HG02610 (cell line): ENCODE measurements at regions not wholly inside any gene's neighbourhood (a gene's known extent, or its start where the extent isn't known, plus 50 kb on each side); places are given as distances from the start of the nearest gene placed in this dataset.
"Not testable (repeated sequence)": the region's sequence is repeated elsewhere in the genome, so short reads cannot be mapped to it uniquely, and the experiment has no call there.

ENCODE experiments used
- ATAC-seq: cut with Tn5 transposase; IDR thresholded peaks from one replicate; pipeline ENCODE4 v1.9.1; 2021; ENCODE audit warnings: mild to moderate bottlenecking, moderate library complexity; ENCODE audit not compliant: unreplicated experiment

DNA sequence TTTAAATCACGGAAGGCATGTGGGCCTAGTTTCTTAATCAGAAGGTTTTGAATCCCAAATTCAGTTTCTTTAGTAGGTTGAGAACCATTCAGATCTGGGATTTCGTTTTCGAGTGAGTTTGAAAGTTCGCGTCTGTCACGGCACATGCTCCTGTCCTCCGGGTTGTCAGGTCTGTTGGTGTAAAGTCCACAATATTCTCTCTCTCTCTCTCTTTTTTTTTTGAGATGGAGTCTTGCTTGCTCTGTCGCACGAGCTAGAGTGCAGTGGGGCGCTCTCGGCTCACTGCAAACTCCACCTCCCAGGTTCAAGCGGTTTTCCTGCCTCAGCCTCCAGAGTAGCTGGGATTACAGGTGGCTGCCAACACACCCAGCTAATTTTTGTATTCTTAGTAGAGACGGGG is 4390.6 kb upstream of the TPTE start:
- ATAC-seq = not testable (repeated sequence)

DNA sequence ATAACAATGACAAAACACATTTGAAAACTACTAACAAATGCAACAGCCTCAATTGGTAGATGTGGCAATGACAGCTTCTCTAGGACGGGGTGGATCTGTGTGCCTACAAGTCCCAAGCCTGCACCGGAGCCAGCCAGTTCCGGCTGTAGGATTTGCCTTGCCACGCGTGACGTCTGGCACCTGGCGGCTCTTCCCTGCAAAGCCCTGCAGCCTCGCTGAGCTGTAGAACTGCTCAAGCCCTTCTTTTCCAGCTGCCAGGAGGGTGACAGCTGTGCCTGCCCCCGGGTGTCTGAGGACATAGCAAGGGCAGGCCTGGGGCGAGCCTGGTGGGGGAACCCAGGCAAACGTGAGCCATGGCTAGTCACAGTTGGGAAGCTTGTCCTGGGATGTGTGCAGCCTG is 4388.0 kb upstream of the TPTE start:
- ATAC-seq = not testable (repeated sequence)

DNA sequence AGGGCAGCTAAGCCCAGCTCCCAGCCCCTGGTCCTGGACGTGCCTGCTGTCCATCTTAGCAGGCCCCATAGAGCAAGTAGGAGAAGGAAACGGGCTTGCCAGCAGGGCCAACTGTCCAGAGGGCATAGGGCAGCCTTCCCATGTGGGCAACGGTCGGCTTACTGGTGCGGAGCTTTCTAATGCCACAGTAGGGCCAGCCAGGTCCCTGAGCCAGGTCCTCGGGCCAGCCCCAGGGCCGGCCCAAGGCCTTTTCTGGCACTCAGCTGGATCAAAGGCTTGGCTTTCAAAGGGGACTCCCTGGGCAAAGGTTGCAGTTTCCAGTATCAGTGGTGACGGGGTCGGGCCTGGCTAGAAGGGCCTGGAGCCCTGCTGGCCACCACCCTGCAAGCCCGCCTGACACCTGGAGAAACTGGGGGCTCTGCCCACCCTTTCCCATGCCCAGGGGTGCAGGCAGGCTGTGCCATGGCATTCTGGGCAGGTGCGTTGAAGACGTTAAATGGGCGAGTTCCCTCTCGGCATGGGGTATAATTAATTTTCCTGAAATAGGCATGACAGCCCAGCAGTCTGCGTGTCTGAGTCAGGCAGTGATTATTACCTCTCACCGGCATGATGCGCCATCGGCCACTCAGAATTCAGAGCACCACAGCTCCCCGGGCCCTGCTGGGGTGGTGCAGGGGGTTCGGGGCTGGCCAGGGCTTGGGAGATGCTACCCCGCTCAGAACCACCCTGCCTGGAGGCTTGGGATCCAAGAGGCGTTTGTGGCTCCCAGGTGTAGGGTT is 4387.3 kb upstream of the TPTE start:
- ATAC-seq = not testable (repeated sequence)

DNA sequence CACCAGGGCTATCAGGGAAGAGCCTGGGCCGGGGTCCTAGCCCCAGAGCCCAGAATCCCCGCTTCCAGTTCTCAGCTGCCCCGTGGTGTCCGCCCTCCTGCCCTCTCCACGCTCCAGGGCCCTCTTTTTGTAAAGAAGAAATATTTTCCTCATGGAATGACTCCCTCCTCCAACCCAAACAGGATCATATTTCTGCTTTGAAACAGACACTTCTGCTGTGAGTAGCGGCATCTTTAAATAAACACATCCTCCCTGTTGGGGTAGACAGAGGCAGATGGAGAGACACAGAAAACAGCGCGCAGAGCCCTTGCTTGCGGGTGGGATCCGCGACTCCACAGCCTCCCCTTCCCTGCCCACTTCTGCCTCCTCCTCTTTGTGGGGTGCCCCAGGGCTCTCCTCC is 4384.7 kb upstream of the TPTE start:
- ATAC-seq = not testable (repeated sequence)

DNA sequence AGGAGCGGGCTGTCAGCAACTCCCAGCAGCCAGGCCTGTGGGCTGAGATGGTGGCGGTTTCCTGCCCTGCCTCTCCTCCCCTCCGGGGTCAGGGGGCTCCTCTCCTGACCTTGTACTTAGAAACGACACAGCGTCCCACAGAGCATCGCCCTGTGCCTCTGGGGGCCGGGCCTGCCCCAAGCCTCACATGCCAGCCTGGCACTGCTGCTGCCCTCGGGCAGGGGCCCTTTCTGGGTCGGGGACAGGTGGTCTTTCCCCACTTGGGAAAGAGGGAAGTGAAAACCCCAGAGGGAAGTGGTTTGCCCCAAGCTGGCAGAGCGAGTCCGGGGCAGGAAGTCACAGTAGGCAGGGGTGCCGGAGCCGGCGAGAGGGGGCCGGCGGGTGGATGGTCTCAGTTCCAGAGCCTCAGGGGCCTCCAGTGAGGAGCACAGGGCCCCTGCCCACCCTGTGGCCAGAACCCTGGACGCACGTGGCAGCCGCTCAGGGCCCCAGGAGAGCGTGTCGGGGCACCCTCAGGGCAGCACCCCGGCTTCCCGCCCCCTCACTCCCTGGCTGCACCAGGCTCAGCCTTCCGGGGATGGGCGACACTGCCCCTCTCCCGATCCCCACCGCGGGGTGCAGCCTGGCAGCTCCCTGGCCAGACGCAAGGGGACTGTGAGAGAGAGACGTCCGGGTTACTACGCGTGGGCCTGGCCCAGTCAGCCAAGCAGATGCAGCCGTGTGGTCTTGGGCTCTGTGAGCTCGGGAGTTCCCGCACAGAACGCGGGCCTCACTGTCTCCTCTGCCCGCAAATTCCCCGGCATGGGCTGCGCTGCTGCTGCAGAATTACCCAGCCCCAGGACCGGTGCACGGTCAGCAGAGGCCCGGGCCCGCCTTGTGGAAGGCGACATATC is 4382.9 kb upstream of the TPTE start:
- not testable (repeated sequence) for ATAC-seq

DNA sequence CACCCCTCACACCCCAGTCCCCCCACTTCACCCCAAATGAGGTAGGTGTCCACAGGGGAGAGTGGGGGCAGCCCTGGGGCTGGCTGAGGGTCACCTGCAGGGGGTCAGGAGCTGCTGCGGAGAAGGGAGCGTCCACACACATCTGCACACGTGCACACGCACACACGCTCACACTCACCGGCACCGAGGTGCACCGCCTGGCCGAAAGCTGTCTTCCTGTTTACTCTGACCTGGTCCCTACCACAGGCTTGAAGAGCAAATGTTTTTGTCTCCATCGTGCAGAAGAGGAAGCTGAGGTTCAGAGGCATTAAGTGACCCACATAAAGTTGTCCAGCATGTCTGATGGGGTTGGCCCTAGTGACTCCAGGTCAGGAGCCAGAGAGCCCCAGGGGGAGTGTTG is 4382.1 kb upstream of the TPTE start:
- ATAC-seq = not testable (repeated sequence)

DNA sequence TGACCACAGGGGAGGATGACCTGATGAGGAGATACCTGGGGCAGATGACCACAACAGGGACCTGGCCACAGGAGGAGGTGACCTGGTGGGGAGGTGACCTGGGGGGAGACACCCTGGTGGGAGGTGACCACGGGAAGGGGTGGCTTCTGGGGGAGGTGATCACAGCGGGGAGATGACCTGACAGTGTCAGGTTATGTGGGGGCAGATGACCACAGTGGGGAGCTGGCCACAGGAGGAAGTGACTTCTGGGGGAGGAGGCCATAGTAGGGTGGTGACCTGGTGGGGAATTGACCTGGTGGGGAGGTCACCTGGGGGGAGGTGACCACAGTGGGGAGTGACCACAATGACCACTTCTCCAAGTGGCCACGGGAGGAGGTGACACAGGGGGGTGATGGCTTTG is 4381.5 kb upstream of the TPTE start:
- not testable (repeated sequence) for ATAC-seq

DNA sequence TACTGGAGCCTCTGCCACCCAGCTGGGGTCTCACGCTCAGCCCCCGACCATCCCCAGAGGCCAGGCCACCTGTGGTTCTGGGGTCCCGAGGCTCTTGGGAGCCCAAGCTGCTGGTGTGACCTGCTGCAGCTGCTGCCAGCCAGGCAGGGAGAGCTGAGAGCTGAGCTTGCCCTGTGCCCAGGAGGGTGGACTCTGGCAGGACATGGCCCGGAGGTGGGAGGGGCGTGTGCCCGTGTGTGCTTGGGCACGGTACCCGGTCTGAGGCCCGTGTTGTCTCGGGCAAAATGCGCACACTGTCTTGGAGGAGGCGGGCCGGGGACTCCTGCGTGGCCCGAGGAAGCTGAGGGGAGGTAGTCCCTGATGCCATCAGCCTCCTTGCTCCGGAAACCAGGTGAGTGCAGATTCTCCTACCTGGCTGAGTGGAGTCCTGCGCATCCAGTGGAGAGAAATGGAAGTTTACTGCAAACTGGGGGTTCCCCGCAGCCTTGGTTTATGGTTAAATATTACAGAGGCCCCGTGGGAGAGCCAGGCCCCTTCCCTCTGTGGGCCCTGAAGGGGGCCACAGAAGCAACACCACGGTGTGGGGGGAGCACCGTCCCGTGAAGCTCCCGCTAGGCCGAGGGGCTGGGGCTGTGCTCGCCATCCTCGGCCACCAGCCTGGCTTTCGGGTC is 4380.8 kb upstream of the TPTE start:
- ATAC-seq = not testable (repeated sequence)

DNA sequence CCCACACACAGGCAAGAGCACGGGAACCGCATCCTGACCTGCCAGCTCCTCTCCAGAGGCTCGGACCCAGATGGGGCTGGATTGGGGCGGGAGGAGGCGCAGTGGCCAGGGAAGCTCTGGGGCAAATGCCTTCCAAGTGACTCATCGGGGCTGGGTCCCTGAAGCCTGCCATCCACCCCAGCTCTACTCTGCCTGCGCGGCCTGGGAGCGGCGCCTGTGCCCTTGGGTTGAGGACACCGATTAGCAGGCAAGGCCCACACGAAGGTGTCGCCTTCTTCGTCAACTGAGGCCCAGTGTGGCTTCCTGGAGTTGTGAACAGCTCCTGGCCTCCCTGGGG is 4380.3 kb upstream of the TPTE start:
- not testable (repeated sequence) for ATAC-seq

DNA sequence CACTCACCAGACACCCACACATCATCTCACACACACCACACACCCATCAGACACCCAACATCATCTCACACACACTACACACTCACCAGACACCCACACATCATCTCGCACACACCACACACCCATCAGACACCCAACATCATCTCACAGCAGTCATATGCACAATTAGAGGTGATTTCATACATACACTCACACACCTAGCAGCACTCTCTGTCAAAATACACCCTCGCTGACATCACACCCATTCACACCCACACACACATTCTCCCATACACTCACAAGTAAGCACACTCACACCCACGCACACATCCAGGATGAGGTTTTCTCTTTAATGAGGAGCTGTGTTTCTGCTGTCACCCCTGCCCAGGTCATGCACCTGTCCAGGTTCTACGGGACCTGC is 4368.2 kb upstream of the TPTE start:
- ATAC-seq = not testable (repeated sequence)

DNA sequence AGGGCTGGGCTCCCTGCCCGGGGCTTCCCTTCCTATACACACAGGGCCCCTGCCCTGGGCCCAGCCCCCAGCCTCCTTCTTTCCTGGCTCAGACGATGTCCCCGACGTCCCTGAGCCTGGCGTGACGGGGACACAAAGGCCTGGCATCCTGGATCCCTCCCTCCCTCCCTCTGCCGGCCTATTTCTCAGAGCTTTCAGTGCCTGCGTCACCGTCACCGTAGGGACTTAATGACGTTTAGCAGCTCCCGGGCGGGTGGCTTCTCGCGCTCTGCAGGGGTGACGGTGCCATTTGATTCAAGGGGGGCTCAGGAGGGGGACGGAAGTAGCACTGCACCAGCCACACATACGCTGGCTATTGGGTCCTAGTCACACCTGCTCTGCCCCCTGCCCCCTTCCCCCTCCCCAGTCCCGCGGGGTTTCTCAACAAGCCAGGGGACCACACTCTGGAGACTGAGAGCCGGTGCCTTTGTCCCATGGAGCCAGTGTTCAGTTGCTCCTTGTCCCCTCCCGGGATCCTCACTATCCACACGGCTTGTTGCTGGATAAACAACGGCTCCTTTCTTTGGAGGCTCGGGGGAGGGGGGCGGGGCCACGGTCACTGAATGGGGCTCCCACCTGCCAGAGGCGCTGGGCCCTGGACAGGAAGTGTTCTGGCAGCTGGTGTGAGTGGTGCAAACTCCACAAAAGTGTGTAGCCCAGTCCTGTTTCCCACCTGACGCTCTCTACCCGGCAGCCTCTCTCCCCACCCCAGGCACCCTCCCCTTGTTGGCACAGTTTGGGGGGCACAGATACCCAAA is 4366.7 kb upstream of the TPTE start:
- not testable (repeated sequence) for ATAC-seq

DNA sequence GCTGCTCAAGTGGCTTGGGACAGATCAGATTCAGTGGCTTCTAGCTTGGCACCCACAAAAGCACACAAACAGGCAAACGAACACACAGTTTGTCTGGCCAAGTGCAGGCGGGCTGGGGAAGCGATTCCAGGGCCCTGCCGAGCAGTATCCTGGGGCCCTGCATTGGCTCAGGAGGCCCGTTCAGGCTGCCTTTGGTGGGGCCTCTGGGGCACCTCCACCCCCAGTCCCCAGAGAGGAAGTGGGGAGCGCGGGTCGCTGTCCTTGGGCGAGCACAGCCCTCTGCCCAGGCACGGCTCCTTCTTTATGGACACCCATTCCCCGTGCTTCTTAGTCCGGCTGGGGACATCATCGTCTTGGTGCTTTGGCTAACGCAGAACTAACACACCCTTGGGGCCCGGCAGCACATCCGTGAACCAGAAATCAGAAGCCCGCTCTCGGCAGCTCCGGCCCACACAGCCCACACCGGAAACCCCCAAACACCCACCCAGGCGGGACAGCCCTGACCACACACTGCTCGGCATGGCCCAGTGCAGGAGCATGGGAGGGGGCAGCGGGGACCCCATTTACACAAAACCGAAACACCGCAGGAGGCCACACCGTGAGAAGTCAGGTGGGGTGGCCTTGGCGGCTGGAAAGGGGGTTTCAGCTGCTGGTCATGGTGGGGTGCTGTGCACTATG is 4364.5 kb upstream of the TPTE start:
- not testable (repeated sequence) for ATAC-seq

DNA sequence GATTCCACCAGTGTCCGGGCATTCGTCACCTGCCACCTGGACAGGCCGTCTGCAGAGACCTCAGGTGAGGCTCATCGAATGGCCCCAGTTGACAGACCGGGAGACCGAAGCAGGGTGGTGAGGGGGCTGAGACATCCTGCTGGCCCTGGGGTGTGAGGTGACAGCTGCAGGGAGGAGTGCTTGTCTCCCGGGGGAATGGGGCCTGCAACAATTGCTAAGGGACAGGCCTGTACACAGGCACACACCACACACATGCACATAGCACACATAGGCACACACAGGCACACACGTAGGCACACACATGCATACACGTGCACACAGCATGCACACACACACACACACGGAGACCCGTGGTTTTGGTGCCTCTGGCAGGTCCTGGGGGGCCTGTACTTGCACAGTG is 4363.9 kb upstream of the TPTE start:
- ATAC-seq = not testable (repeated sequence)

DNA sequence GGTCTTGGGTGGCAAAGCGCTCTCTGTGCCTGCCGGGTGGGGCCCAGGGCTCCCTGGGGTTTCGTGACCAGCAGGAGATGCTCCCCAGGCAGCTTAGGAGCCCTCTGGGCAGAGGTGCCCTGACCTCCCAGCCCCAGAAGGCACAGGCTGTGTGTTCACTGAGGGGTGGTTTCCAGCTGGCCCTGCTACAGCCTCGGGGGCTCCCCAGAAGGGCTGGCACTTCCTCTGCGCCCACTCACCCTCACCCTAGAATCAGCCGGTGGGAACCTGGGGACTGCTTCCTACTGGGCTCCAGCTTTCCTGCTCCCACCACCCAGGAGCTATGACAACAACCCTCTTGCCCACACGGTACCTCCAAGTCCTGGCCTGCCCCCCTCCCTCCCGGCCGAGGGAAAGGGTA is 4363.2 kb upstream of the TPTE start:
- not testable (repeated sequence) for ATAC-seq
